Testis (tissue), 2 donors: ENCODE measurements at regions not wholly inside any gene's neighbourhood (a gene's known extent, or its start where the extent isn't known, plus 50 kb on each side); places are given as distances from the start of the nearest gene placed in this dataset.

Experiments used
- DNase-seq: peaks from one replicate; pipeline ENCODE4 v3.0.0-alpha.2; 2019
- H3K27ac ChIP-seq, 2 donors: fragments of 200-600 bp; sonication (generic); one replicate each; pipeline ENCODE4 v1.5.1; 2019
- H3K27me3 ChIP-seq: fragments of 200-600 bp; sonication (generic); one replicate; pipeline ENCODE4 v1.5.1; 2019
- H3K36me3 ChIP-seq: fragments of 200-600 bp; sonication (generic); one replicate; pipeline ENCODE4 v1.5.1; 2017; ENCODE audit warnings: low read depth; ENCODE audit errors: missing control alignments
- H3K4me1 ChIP-seq: fragments of 200-600 bp; sonication (generic); one replicate; pipeline ENCODE4 v1.5.1; 2019
- H3K4me3 ChIP-seq, 2 donors: fragments of 200-600 bp; sonication (generic); one replicate each; pipeline ENCODE4 v1.5.1; 2017 to 2019
- H3K9me3 ChIP-seq: fragments of 200-600 bp; sonication (generic); one replicate; pipeline ENCODE4 v1.5.1; 2017
- CTCF ChIP-seq, 3 experiments: fragments of 450-650 bp in 2 of 3; fragments of 200-600 bp in 1 of 3; sonication (generic) in 1 of 3; IDR thresholded peaks; one replicate each; pipeline ENCODE4 v1.5.1; 2016 to 2019; ENCODE audit warnings: antibody characterized with exemption in 3 of 3, mild to moderate bottlenecking in 2 of 3, moderate library complexity in 1 of 3
- POLR2A ChIP-seq: fragments of 450-650 bp; IDR thresholded peaks from one replicate; pipeline ENCODE4 v1.6.1; 2017; ENCODE audit warnings: antibody characterized with exemption, mild to moderate bottlenecking, moderate library complexity
- WGBS, 2 donors: methylation state at CpG; one replicate each; pipeline ENCODE4 v1.1.5; 2018; 5-methylcytosine and 5-hydroxymethylcytosine counted together
- intact Hi-C: fragments of 100-400 bp; cut with DNase I; formaldehyde crosslinking; loops from one replicate; pipeline ENCODE4 v1.15.1; 2023; ENCODE audit warnings: low total_unique reads

- no peaks in the 10 kb centered on the region for H3K27me3 ChIP-seq
- TF ChIP-seq POLR2A: no peak
- TF ChIP-seq CTCF (IDR thresholded peaks at IDR 0.05): no peak
- intact Hi-C loops: no loop called here
These were observed 406.1 kb upstream of the TRAM1L1 start for GRCh38 chr4:117491516-117491915.

GRCh38 chr4:117495802-117496201 lies 410.4 kb upstream of the TRAM1L1 start:
- Histone ChIP-seq H3K27ac (no peak overlapping the region), H3K9me3 (no peaks in the 10 kb centered on the region), H3K36me3 (no peaks in the 10 kb centered on the region), H3K27me3 (no peaks in the 10 kb centered on the region), H3K4me3 (no peak overlapping the region), H3K4me1 (no peaks in the 10 kb centered on the region)
- WGBS, 2 donors: 84 to 91% methylated on average over 1 of the region's 1 CpG
- intact Hi-C loops: no loop called here
- no peak for DNase-seq
- no peak for TF ChIP-seq CTCF (IDR thresholded peaks at IDR 0.05)
- no peak for TF ChIP-seq POLR2A

More at GRCh38 chr4:117491516-117491915, 406.1 kb upstream of the TRAM1L1 start:
- no peak for DNase-seq
- no peaks in the 10 kb centered on the region for H3K36me3 ChIP-seq
- WGBS, 2 donors: 59 to 63% methylated on average over 3 of the region's 3 CpGs
- H3K4me3 ChIP-seq: no peak overlapping the region
- H3K4me1 ChIP-seq: no peaks in the 10 kb centered on the region
- H3K9me3 ChIP-seq: no peaks in the 10 kb centered on the region
- no peak overlapping the region for H3K27ac ChIP-seq

GRCh38 chr4:117512414-117512813 lies 427.0 kb upstream of the TRAM1L1 start:
- Histone ChIP-seq H3K9me3 (no peaks in the 10 kb centered on the region), H3K4me1 (no peaks in the 10 kb centered on the region), H3K27ac (no peak overlapping the region), H3K36me3 (no peaks in the 10 kb centered on the region), H3K27me3 (no peaks in the 10 kb centered on the region), H3K4me3 (no peak overlapping the region)
- 79 to 82% methylated on average over 2 of the region's 2 CpGs for WGBS, 2 donors
- DNase-seq: no peak
- intact Hi-C loops: no loop called here
- no peak for TF ChIP-seq CTCF (IDR thresholded peaks at IDR 0.05)
- no peak for TF ChIP-seq POLR2A

GRCh38 chr4:117514391-117515175 lies 429.2 kb upstream of the TRAM1L1 start:
- intact Hi-C loops: no loop called here
- Histone ChIP-seq H3K36me3 (no peaks in the 10 kb centered on the region), H3K4me1 (no peaks in the 10 kb centered on the region), H3K27me3 (no peaks in the 10 kb centered on the region), H3K27ac (no peak overlapping the region), H3K4me3 (no peak overlapping the region), H3K9me3 (no peaks in the 10 kb centered on the region)
- DNase-seq: no peak
- TF ChIP-seq CTCF (IDR thresholded peaks at IDR 0.05) (no peak), POLR2A (no peak)

- no peak for TF ChIP-seq CTCF (IDR thresholded peaks at IDR 0.05)
- no peak for TF ChIP-seq POLR2A
- H3K27ac ChIP-seq: no peak overlapping the region
- H3K36me3 ChIP-seq: no peaks in the 10 kb centered on the region
- H3K27me3 ChIP-seq: no peaks in the 10 kb centered on the region
- intact Hi-C loops: no loop called here
- H3K9me3 ChIP-seq: no peaks in the 10 kb centered on the region
- no peak for DNase-seq
- no peaks in the 10 kb centered on the region for H3K4me1 ChIP-seq
- WGBS, 2 donors: 51 to 61% methylated on average over 2 of the region's 2 CpGs
- H3K4me3 ChIP-seq: no peak overlapping the region
These were observed 430.5 kb upstream of the TRAM1L1 start for GRCh38 chr4:117515921-117516320.
